ENCODE measurements at regions not wholly inside any gene's neighbourhood (a gene's known extent, or its start where the extent isn't known, plus 50 kb on each side); places are given as distances from the start of the nearest gene placed in this dataset.

GRCh38 chr2:831225-831536, 119.5 kb upstream of the SNTG2 start:
- DNase-seq (ENCODE audit: low read depth in 2 of 2): no peak

- DNase-seq (ENCODE audit: low read depth in 2 of 2): no peak
Measured at GRCh38 chr2:830419-831224, 120.0 kb upstream of the SNTG2 start.

- no peak for DNase-seq (ENCODE audit: low read depth in 2 of 2)
Measured at GRCh38 chr2:829047-829446, 121.6 kb upstream of the SNTG2 start.

- DNase-seq (ENCODE audit: low read depth in 2 of 2): no peak
Measured at GRCh38 chr2:824954-825353, 125.7 kb upstream of the SNTG2 start.

DNA sequence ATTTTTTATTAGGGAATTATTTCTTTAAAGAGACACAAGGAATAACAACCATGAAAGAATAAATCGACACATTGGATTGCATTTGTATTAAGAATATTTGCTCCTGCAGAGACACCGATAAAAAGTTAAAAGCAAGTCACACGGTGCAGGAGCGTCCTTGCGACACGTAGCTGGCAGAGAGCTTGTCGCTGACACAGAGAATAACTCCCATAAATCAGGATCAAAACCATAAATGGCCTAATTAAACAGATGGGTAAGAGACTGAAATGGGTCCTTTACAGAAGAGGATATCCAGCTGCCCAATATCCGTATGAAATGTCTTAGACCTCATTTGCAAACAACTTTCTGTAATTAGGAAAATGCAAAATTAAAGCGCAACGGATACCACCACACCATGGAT, 126.1 kb upstream of the SNTG2 start:
- no peak for DNase-seq (ENCODE audit: low read depth in 2 of 2)

DNA sequence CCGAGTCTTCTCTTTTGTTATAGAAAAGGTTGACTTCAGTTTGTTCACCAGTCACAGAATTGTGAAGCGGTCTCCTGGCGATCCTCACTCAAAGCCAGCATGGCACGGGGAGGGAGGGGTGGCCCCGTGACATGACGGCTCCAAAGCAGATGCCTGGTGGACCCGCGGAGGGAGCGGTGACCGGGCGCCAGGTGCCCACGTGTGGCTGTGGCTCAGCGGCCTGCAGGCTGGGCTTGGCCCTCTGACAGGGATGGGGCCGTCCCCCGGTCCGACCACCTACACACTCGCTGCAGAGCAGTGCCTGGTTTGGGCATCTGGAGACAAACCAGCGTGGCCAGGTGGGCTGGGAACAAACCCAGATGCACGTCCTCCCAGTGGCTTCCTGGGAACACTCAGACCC, 129.1 kb upstream of the SNTG2 start:
- DNase-seq (ENCODE audit: low read depth in 2 of 2): no peak

- no peak for DNase-seq (ENCODE audit: low read depth in 2 of 2)
Measured at GRCh38 chr2:819601-820000, 131.0 kb upstream of the SNTG2 start.

DNA sequence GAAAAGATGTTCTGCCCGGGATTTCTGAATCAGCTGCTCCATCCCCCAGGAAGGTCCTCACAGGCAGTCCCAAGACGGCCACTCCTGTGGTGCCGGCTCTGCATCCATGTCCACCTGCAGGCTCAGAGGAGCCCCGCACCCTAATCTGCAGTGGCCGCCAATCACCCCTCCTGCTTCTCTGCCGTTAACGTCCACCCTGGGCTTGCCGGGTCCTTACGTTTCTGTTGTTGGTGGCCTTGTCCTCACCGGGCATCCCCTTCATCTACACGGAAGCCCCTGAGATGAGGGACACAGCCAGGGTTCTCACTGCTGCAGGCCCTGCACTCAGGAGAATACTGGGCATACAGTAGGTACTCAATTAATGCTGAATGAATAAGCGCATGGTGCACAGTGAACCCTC, 131.5 kb upstream of the SNTG2 start:
- DNase-seq (ENCODE audit: low read depth in 2 of 2): no peak

GRCh38 chr2:817336-818015, 133.2 kb upstream of the SNTG2 start:
- DNase-seq (ENCODE audit: low read depth in 2 of 2): no peak

DNA sequence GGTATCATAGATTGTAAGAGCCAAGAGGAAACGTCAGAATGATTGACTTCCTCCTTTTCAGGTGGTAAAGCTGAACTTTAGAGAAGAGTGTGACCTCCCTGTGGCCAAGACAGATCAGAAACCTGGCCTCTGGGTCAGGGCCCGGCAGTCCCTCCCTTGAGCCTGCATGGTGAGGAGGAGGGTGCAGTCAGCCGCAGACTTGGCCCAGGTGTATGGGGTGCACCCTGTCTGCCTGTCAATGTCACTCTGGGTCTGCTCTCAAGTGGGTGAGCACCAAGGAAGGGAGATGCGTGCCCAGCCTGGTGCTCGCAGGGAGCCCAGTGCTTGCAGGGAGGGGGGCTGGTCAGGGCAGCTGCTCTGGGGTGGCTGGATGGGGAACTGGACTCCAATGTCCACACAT, 134.4 kb upstream of the SNTG2 start:
- no peak for DNase-seq (ENCODE audit: low read depth in 2 of 2)

DNA sequence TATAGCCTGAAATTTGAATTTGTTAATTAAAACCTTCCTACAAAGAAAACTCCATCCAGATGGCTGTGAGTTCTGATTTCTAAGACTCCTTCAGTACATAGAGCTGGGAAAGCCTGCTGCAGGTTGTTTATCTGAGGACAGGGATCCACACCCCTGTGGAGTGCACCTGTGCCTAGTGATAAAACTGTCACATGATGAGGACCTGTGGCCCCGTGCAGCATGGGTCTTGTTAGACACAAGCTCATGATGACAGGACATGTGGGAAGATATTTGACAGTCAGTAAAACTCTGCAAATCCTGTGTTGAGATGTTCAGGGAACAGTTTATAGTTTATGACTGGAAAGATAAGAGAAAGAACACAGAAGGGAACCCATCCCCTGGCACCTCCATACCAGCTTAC, 133.2 kb upstream of the TMEM18 start:
- DNase-seq (ENCODE audit: low read depth in 2 of 2): no peak

- DNase-seq (ENCODE audit: low read depth in 2 of 2): no peak
Measured at GRCh38 chr2:807300-807699, 130.1 kb upstream of the TMEM18 start.

GRCh38 chr2:805664-806063, 128.5 kb upstream of the TMEM18 start:
- DNase-seq (ENCODE audit: low read depth in 2 of 2): no peak

DNA sequence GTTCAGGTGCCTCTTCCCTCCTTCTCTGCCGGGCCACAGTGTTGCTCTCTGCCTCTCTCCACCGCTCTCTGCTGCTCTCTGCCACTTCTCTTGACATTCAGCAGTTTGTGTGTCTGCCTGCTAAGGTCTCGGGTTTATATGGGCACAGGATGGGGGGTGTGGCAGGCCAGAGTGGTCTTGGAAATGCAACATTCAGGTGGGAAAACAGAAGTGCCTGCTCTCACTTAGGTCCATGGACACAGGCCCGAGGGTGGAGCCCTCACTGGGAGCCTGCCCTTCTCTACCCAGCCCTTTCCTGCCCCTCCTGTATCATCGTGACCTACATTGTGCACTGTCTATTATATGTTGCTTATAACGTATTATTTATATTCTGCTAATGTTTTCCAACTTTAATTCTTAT, 120.8 kb upstream of the TMEM18 start:
- DNase-seq (ENCODE audit: low read depth in 2 of 2): no peak

DNA sequence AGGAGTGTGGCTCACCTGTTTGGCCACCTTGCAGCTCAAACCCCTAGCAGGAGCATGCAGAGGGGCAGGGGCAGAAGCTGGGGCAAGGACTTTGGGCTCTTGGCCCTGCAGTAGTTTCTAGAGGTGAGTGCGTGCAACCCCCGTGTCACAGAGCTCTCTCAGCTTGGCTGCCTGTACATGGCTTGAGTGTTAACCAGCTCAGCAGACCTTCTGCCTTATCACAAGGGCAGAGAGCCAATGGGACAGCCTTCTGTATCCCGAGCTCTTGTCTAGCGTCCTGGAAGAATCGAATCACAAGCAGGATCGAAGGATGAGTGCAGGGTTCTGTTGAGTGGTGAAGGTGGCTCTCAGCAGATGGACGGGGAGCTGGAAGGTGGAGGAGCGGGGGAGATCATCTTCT, 120.3 kb upstream of the TMEM18 start:
- DNase-seq (ENCODE audit: low read depth in 2 of 2): no peak

- no peak for DNase-seq (ENCODE audit: low read depth in 2 of 2)
Measured at GRCh38 chr2:796141-796985, 119.2 kb upstream of the TMEM18 start.

DNA sequence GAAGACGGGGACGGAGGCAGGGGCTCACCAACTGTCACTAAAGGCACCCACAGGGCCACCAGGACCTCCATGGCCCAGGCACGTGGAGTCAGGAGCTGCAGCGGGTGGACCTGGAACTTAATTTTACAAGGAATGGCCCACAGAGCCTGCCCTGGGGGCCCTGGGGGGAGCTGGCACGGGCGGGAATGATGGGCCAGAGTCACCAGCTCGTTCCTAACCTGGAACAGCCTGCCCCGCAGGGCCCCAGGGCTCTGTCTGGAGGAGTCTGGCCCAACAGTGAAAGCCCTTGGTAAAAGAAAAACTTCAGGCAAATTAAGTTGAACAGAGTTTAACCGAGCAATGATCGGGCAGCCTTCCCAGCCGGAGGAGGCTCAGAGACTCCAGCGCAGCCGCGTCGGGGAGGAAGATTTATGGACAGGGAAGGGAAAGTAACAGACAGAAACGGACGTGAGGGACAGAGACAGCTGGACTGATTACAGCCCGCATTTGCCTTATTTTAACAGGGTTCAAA, 118.4 kb upstream of the TMEM18 start:
- no peak for DNase-seq (ENCODE audit: low read depth in 2 of 2)

DNA sequence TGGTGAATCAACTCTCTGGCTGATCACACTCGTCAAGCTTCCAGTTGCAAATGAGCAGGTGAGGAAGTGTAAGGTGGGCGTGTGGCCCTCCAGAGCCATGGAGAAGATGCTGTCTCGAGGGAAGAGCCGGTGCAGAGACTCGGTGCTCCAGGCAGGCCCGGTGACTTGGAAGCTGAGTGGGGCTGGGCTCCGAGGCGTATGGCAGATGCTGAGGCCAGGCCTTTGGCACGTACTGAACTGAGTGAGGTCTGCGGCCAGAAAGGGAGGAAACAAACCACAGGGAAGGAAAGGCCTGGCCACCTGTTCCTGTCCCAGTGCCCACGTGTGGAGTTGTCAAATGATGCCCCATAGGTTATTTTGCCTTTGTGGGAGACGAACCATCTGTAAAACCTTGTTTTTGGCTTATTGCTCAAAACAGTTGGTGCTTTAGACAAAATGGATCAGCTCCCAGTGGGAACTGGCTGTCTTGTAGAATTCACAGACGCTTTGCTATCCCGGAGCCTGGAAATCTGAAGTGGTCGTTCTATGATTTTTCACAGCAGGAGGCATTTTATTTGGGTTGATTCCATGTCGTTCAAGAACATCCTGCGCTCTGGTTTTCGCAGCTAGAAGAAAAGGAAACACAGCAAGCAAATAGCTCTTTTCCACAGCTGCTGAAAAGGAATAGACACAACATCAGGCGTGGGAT, 117.5 kb upstream of the TMEM18 start:
- no peak for DNase-seq (ENCODE audit: low read depth in 2 of 2)

DNA sequence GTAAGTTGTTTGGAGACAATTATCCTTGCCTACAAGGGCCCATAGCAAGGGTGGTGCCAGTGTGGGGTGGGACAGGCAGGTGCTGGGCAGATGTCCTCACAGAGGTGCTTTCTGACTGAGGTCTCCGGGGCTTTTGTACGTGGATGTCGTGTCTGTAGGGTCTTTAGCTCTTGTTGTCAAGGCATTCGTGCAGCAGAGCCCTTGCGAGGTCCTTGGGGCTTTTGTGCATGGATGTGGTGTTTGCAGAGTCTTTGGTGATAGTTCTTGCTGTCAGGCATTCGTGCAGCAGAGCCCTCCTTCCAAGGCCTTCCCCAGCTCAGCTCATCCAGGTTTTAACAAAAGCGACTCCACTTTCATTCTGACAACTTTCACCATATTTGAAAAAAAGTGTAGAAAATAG, 116.0 kb upstream of the TMEM18 start:
- no peak for DNase-seq (ENCODE audit: low read depth in 2 of 2)

DNA sequence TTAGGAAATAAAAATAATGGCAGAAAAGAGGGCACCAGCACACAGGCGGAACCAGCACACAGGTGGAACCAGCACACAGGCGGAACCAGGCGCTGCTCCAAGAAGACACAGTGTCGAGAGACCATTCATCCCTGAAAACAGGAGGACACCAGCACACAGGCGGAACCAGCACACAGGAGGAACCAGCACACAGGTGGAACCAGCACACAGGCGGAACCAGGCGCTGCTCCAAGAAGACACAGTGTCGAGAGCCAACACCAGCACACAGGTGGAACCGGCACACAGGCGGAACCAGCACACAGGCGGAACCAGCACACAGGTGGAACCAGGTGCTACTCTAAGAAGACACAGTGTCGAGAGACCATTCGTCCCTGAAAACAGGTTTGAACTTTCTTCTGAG, 115.5 kb upstream of the TMEM18 start:
- no peak for DNase-seq (ENCODE audit: low read depth in 2 of 2)

GRCh38 chr2:790634-791245, 113.5 kb upstream of the TMEM18 start:
- DNase-seq (ENCODE audit: low read depth in 2 of 2): no peak

GRCh38 chr2:790081-790480, 112.9 kb upstream of the TMEM18 start:
- DNase-seq (ENCODE audit: low read depth in 2 of 2): no peak
